Transverse colon (tissue), 3 donors: ENCODE measurements at regions not wholly inside any gene's neighbourhood (a gene's known extent, or its start where the extent isn't known, plus 50 kb on each side); places are given as distances from the start of the nearest gene placed in this dataset.

Source experiments
- CTCF ChIP-seq, 5 experiments: fragments of 200-600 bp in 3 of 5; fragments of 450-650 bp in 2 of 5; sonication (generic) in 3 of 5; IDR thresholded peaks; 1 replicate in 2 of 5; 2 replicates in 3 of 5; pipeline ENCODE4 v1.5.1; 2016 to 2017; ENCODE audit warnings: antibody characterized with exemption in 5 of 5, inconsistent platforms in 3 of 5, mild to moderate bottlenecking in 2 of 5, moderate library complexity in 1 of 5
- EP300 ChIP-seq: sonication (generic); formaldehyde crosslinking; IDR thresholded peaks from one replicate; pipeline ENCODE4 v1.6.1; 2017; ENCODE audit warnings: antibody characterized with exemption, low read depth
- POLR2A ChIP-seq: fragments of 450-650 bp; IDR thresholded peaks from one replicate; pipeline ENCODE4 v1.6.1; 2016; ENCODE audit warnings: antibody characterized with exemption, mild to moderate bottlenecking, moderate library complexity

- TF ChIP-seq CTCF (IDR thresholded peaks at IDR 0.05) (no peak), POLR2A (no peak), EP300 (no peak)
These were observed 544.9 kb upstream of the LINC00305 start for GRCh38 chr18:64693766-64694165.
